ENCODE measurements at regions not wholly inside any gene's neighbourhood (a gene's known extent, or its start where the extent isn't known, plus 50 kb on each side); places are given as distances from the start of the nearest gene placed in this dataset.

- no peak for DNase-seq (ENCODE audit: low read depth)
- no peak for TF ChIP-seq CTCF (IDR thresholded peaks at IDR 0.05; ENCODE audit: insufficient read depth, low read depth, low read length)
- no peaks in the 10 kb centered on the region for H3K27me3 ChIP-seq (ENCODE audit: control insufficient read depth, insufficient read depth, low read length)
- CTCF ChIA-PET: interaction anchor here (0.6 to 1.3 kb wide), 2 partner anchors 8 to 44 kb away, joined by 3 read pairs; no protein-coding TSS in a partner anchor
- POLR2A ChIA-PET: no interaction called here
- H3K4me3 ChIP-seq (ENCODE audit: low read depth, low read length): no peak overlapping the region
- no peaks in the 10 kb centered on the region for H3K36me3 ChIP-seq (ENCODE audit: control insufficient read depth, insufficient read depth, low read length)
Measured at GRCh38 chr2:67802291-67802690, 260.5 kb downstream of the C1D start.

- DNase-seq (ENCODE audit: low read depth): no peak
- POLR2A ChIA-PET: no interaction called here
- Histone ChIP-seq H3K4me3 (ENCODE audit: low read depth, low read length) (no peak overlapping the region), H3K27me3 (ENCODE audit: control insufficient read depth, insufficient read depth, low read length) (no peaks in the 10 kb centered on the region), H3K36me3 (ENCODE audit: control insufficient read depth, insufficient read depth, low read length) (no peaks in the 10 kb centered on the region)
- CTCF ChIA-PET: interaction anchor here (0.6 to 1.3 kb wide), 2 partner anchors 8 to 44 kb away, joined by 3 read pairs; no protein-coding TSS in a partner anchor
- no peak for TF ChIP-seq CTCF (IDR thresholded peaks at IDR 0.05; ENCODE audit: insufficient read depth, low read depth, low read length)
Measured at GRCh38 chr2:67802824-67803223, 260.0 kb downstream of the C1D start.

- DNase-seq (ENCODE audit: low read depth): no peak
- no peaks in the 10 kb centered on the region for H3K36me3 ChIP-seq (ENCODE audit: control insufficient read depth, insufficient read depth, low read length)
- ChIA-PET CTCF (no interaction called here), POLR2A (no interaction called here)
- no peak for TF ChIP-seq CTCF (IDR thresholded peaks at IDR 0.05; ENCODE audit: insufficient read depth, low read depth, low read length)
- no peaks in the 10 kb centered on the region for H3K27me3 ChIP-seq (ENCODE audit: control insufficient read depth, insufficient read depth, low read length)
- no peak overlapping the region for H3K4me3 ChIP-seq (ENCODE audit: low read depth, low read length)
Measured at GRCh38 chr2:67806816-67807215, 256.0 kb downstream of the C1D start.

- no peaks in the 10 kb centered on the region for H3K27me3 ChIP-seq (ENCODE audit: control insufficient read depth, insufficient read depth, low read length)
- no peak for DNase-seq (ENCODE audit: low read depth)
- no peak overlapping the region for H3K4me3 ChIP-seq (ENCODE audit: low read depth, low read length)
- no peak for TF ChIP-seq CTCF (IDR thresholded peaks at IDR 0.05; ENCODE audit: insufficient read depth, low read depth, low read length)
- CTCF ChIA-PET: interaction anchor here (1.0 kb wide), 1 partner anchor 338 kb away, joined by 3 read pairs; no protein-coding TSS in a partner anchor
- POLR2A ChIA-PET: no interaction called here
- H3K36me3 ChIP-seq (ENCODE audit: control insufficient read depth, insufficient read depth, low read length): no peaks in the 10 kb centered on the region
Measured at GRCh38 chr2:67808112-67808511, 254.7 kb downstream of the C1D start.

GRCh38 chr2:67812682-67813081 is 250.1 kb downstream of the C1D start:
- H3K27me3 ChIP-seq (ENCODE audit: control insufficient read depth, insufficient read depth, low read length): no peaks in the 10 kb centered on the region
- no peak for DNase-seq (ENCODE audit: low read depth)
- TF ChIP-seq CTCF (IDR thresholded peaks at IDR 0.05; ENCODE audit: insufficient read depth, low read depth, low read length): no peak
- POLR2A ChIA-PET: no interaction called here
- no peak overlapping the region for H3K4me3 ChIP-seq (ENCODE audit: low read depth, low read length)
- no peaks in the 10 kb centered on the region for H3K36me3 ChIP-seq (ENCODE audit: control insufficient read depth, insufficient read depth, low read length)
- CTCF ChIA-PET: no interaction called here
